B cell (primary cell): ENCODE measurements at regions not wholly inside any gene's neighbourhood (a gene's known extent, or its start where the extent isn't known, plus 50 kb on each side); places are given as distances from the start of the nearest gene placed in this dataset.

Source experiments
- ATAC-seq: fragments of 200-7000 bp; cut with Tn5 transposase; one replicate; pipeline ENCODE4 v1.10.0; 2021; ENCODE audit warnings: low read depth, mild to moderate bottlenecking, moderate number of reproducible peaks, moderate library complexity
- CTCF ChIA-PET: fragments of 350-600 bp; sonication (Branson Sonifier 250); formaldehyde crosslinking; loops from one replicate; lab custom pipeline; 2021; ENCODE audit warnings: antibody characterized with exemption, inconsistent platforms; lab: Charles Lee
- POLR2A ChIA-PET: fragments of 350-600 bp; sonication (Branson Sonifier 250); formaldehyde crosslinking; loops from one replicate; lab custom pipeline; 2021; ENCODE audit warnings: antibody characterized with exemption; lab: Charles Lee
- DNase-seq: peaks from one replicate; pipeline ENCODE4 v3.0.0; 2013
- H2AFZ ChIP-seq: 2 replicates; pipeline ENCODE4 v1.6.1; 2012; ENCODE audit warnings: mild to moderate bottlenecking, low read depth, low read length; ENCODE audit not compliant: insufficient read depth, poor library complexity, severe bottlenecking
- H3K27ac ChIP-seq, 2 donors: 1 replicate in 1 of 2; 2 replicates in 1 of 2; pipeline ENCODE4 v1.5.1; 2012 to 2013; ENCODE audit warnings: low read length in 2 of 2, mild to moderate bottlenecking in 2 of 2, moderate library complexity in 1 of 2
- H3K27me3 ChIP-seq, 4 experiments: fragments of 200-600 bp in 1 of 4; sonication (generic) in 1 of 4; replicated peaks in 1 of 4; 1 replicate in 2 of 4; 2 replicates in 2 of 4; pipeline versions ENCODE4 v1.6.1 to v1.7.0; 2013 to 2016; ENCODE audit warnings: low read length in 3 of 4, mild to moderate bottlenecking in 2 of 4, mixed read lengths in 1 of 4, moderate library complexity in 1 of 4; ENCODE audit not compliant: insufficient read depth in 4 of 4, control insufficient read depth in 3 of 4; ENCODE audit errors: control extremely low read depth in 1 of 4
- H3K36me3 ChIP-seq, 2 experiments: replicated peaks in 1 of 2; 1 replicate in 1 of 2; 2 replicates in 1 of 2; pipeline versions ENCODE4 v1.6.1 to v1.7.1; 2013; ENCODE audit warnings: low read length in 1 of 2; ENCODE audit not compliant: insufficient read depth in 2 of 2, control insufficient read depth in 1 of 2; ENCODE audit errors: control extremely low read depth in 1 of 2, extremely low read depth in 1 of 2
- H3K4me1 ChIP-seq, 2 donors: fragments of 200-600 bp in 1 of 2; sonication (generic) in 1 of 2; 1 replicate in 1 of 2; 2 replicates in 1 of 2; pipeline versions ENCODE4 v1.5.1 to v1.6.1; 2013 to 2017; ENCODE audit warnings: low read length in 2 of 2; ENCODE audit not compliant: control insufficient read depth in 2 of 2, insufficient read depth in 2 of 2
- H3K4me2 ChIP-seq: replicated peaks from 2 replicates; pipeline ENCODE3; 2012; ENCODE audit warnings: mild to moderate bottlenecking, low read depth, low read length; ENCODE audit not compliant: poor library complexity, severe bottlenecking
- H3K4me3 ChIP-seq, 5 experiments: fragments of 200-600 bp in 1 of 5; sonication (generic) in 1 of 5; 1 replicate in 3 of 5; 2 replicates in 2 of 5; pipeline versions ENCODE4 v1.5.1 to v1.7.0; 2011 to 2016; ENCODE audit warnings: low read length in 4 of 5, mild to moderate bottlenecking in 4 of 5, low read depth in 2 of 5, control low read depth in 1 of 5, moderate library complexity in 1 of 5; ENCODE audit not compliant: insufficient read depth in 1 of 5; ENCODE audit errors: control extremely low read depth in 1 of 5, extremely low read depth in 1 of 5
- H3K79me2 ChIP-seq: fragments of 200-600 bp; sonication (generic); one replicate; pipeline ENCODE4 v1.6.0; 2016; ENCODE audit warnings: low read length; ENCODE audit not compliant: control insufficient read depth, insufficient read depth
- H3K9ac ChIP-seq: fragments of 200-600 bp; sonication (generic); 2 replicates; pipeline ENCODE4 v1.6.1; 2017; ENCODE audit warnings: mild to moderate bottlenecking, low read length, moderate library complexity
- H3K9me3 ChIP-seq, 3 donors: one replicate each; pipeline versions ENCODE4 v1.6.1 to v1.7.1; 2013; ENCODE audit warnings: low read length in 2 of 3; ENCODE audit not compliant: control insufficient read depth in 2 of 3, insufficient read depth in 1 of 3; ENCODE audit errors: control extremely low read depth in 1 of 3
- H4K20me1 ChIP-seq: 2 replicates; pipeline ENCODE4 v1.6.0; 2012; ENCODE audit warnings: mild to moderate bottlenecking, low read length; ENCODE audit not compliant: insufficient read depth, control insufficient read depth, poor library complexity, severe bottlenecking
- H3K27ac Mint-ChIP-seq: one replicate; pipeline ENCODE4 v1.8.0; 2021; ENCODE audit warnings: mixed read lengths
- H3K27me3 Mint-ChIP-seq: one replicate; pipeline ENCODE4 v1.8.0; 2021; ENCODE audit warnings: mixed read lengths
- H3K4me1 Mint-ChIP-seq: one replicate; pipeline ENCODE4 v1.8.0; 2021; ENCODE audit warnings: mixed read lengths
- H3K4me3 Mint-ChIP-seq: one replicate; pipeline ENCODE4 v1.8.0; 2021; ENCODE audit warnings: mixed read lengths
- H3K9me3 Mint-ChIP-seq: one replicate; pipeline ENCODE4 v1.8.0; 2022; ENCODE audit warnings: mixed read lengths; ENCODE audit not compliant: insufficient read depth
- CTCF ChIP-seq: fragments of 200-600 bp; IDR thresholded peaks from one replicate; pipeline ENCODE4 v1.8.0; 2022; ENCODE audit warnings: antibody characterized with exemption, mild to moderate bottlenecking
- EZH2 ChIP-seq: IDR thresholded peaks from 2 replicates; pipeline ENCODE4 v1.6.1; 2012; ENCODE audit warnings: borderline replicate concordance, low read depth, mild to moderate bottlenecking, moderate library complexity, low read length; ENCODE audit not compliant: insufficient read depth, poor library complexity, severe bottlenecking
- WGBS: methylation state at CpG from one replicate; pipeline ENCODE4 v1.1.5; 2013; ENCODE audit warnings: missing lambda C conversion rate; ENCODE audit not compliant: insufficient coverage; 5-methylcytosine and 5-hydroxymethylcytosine counted together
- intact Hi-C: fragments of 100-400 bp; cut with micrococcal nuclease; formaldehyde crosslinking; loops from one replicate; pipeline ENCODE4 v1.10.0; 2022

DNA sequence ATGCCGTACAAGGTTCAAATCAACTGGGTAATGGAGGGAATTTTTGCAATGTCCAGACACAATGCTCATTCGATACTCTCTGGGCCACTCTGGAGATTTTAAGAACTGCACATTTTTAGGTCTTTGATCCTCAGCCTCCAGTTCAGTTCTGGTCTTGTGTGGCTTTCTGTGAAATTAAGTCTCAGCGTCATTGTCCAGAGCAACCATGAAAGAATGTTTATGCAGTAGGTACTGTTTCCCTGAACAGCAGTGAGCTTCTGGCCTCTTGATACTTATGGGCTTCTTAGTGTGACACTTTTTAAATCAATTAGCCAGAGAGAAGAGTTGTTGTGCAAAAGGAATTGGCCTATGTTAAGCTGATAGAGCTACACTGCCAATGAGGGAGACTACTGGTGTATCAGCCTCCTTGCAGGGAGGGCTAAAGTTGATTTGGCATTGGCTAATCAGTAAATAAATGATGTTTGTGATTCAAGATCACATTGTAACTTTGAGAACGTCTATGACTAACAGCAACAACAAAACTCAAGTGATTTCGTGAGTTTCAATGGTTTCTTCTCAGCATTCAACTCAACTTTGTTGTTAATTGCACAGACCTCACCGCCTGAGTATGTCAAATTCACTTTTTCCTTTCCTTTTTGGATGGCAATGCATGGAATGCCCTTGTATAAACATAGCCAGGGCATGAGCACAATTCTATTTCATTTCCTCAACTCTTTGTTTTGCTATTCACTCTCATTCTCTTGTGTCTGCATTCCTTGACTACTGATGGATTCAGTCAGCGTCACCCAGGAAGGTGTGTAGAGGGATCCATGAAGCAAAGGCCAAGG lies 85.1 kb downstream of the GJA1 start:
- H3K9ac ChIP-seq: no peak overlapping the region
- ChIA-PET POLR2A (no interaction called here), CTCF (interaction anchor here (0.6 kb wide), 1 partner anchor 874 kb away, joined by 3 read pairs; no protein-coding TSS in a partner anchor)
- no peak overlapping the region for H2AFZ ChIP-seq
- Mint-ChIP-seq H3K27ac (no peak overlapping the region), H3K27me3 (no peaks in the 10 kb centered on the region), H3K4me3 (no peak overlapping the region), H3K9me3 (no peaks in the 10 kb centered on the region), H3K4me1 (no peaks in the 10 kb centered on the region)
- WGBS: 85% methylated on average over 5 of the region's 7 CpGs
- no peaks in the 10 kb centered on the region for H3K27me3 ChIP-seq
- DNase-seq: no peak
- intact Hi-C loops: no loop called here
- TF ChIP-seq EZH2: no peak
- TF ChIP-seq CTCF: no peak
- ATAC-seq: no peak
- no peak overlapping the region for H3K27ac ChIP-seq
- no peaks in the 10 kb centered on the region for H3K36me3 ChIP-seq
- H3K9me3 ChIP-seq: no peaks in the 10 kb centered on the region
- no peaks in the 10 kb centered on the region for H4K20me1 ChIP-seq
- no peak overlapping the region for H3K4me2 ChIP-seq
- no peaks in the 10 kb centered on the region for H3K4me1 ChIP-seq
- H3K4me3 ChIP-seq: no peak overlapping the region
- no peaks in the 10 kb centered on the region for H3K79me2 ChIP-seq

- TF ChIP-seq CTCF (no peak), EZH2 (no peak)
- H3K9ac ChIP-seq: no peak overlapping the region
- H3K27me3 Mint-ChIP-seq: no peaks in the 10 kb centered on the region
Observed at GRCh38 chr6:121521164-121521555, 85.7 kb downstream of the GJA1 start.

More at GRCh38 chr6:121521164-121521555, 85.7 kb downstream of the GJA1 start:
- Histone ChIP-seq H3K27me3 (no peaks in the 10 kb centered on the region), H3K36me3 (no peaks in the 10 kb centered on the region), H3K4me2 (no peak overlapping the region), H3K79me2 (no peaks in the 10 kb centered on the region), H3K9me3 (no peaks in the 10 kb centered on the region), H2AFZ (no peak overlapping the region), H3K27ac (no peak overlapping the region), H3K4me1 (no peaks in the 10 kb centered on the region), H3K4me3 (no peak overlapping the region), H4K20me1 (no peaks in the 10 kb centered on the region)
- ChIA-PET CTCF (interaction anchor here (0.6 kb wide), 1 partner anchor 873 kb away, joined by 3 read pairs; no protein-coding TSS in a partner anchor), POLR2A (no interaction called here)
- DNase-seq (no peak), ATAC-seq (no peak)
- no CpG with 5 or more reads among the region's 2 CpGs for WGBS
- Mint-ChIP-seq H3K9me3 (no peaks in the 10 kb centered on the region), H3K4me1 (no peaks in the 10 kb centered on the region), H3K4me3 (no peak overlapping the region), H3K27ac (no peak overlapping the region)
- intact Hi-C loops: no loop called here
